ENCODE measurements at regions not wholly inside any gene's neighbourhood (a gene's known extent, or its start where the extent isn't known, plus 50 kb on each side); places are given as distances from the start of the nearest gene placed in this dataset.

- TF ChIP-seq ZNF219 (CRISPR knock-in tag; IDR thresholded peaks at IDR 0.05; ENCODE audit: borderline replicate concordance), result no peak
- no peak for TF ChIP-seq ESRRA (CRISPR knock-in tag; IDR thresholded peaks at IDR 0.05; ENCODE audit: borderline replicate concordance)
- no peak for TF ChIP-seq ATF2 (CRISPR knock-in tag; IDR thresholded peaks at IDR 0.05; ENCODE audit: borderline replicate concordance, low read depth)
- TF ChIP-seq, protein P1, sequence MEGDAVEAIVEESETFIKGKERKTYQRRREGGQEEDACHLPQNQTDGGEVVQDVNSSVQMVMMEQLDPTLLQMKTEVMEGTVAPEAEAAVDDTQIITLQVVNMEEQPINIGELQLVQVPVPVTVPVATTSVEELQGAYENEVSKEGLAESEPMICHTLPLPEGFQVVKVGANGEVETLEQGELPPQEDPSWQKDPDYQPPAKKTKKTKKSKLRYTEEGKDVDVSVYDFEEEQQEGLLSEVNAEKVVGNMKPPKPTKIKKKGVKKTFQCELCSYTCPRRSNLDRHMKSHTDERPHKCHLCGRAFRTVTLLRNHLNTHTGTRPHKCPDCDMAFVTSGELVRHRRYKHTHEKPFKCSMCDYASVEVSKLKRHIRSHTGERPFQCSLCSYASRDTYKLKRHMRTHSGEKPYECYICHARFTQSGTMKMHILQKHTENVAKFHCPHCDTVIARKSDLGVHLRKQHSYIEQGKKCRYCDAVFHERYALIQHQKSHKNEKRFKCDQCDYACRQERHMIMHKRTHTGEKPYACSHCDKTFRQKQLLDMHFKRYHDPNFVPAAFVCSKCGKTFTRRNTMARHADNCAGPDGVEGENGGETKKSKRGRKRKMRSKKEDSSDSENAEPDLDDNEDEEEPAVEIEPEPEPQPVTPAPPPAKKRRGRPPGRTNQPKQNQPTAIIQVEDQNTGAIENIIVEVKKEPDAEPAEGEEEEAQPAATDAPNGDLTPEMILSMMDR (IDR thresholded peaks at IDR 0.05), result no peak
- TF ChIP-seq TCF7 (CRISPR knock-in tag; IDR thresholded peaks at IDR 0.05; ENCODE audit: low read depth), result no peak
- no peak for TF ChIP-seq FOXJ3 (CRISPR knock-in tag; IDR thresholded peaks at IDR 0.05; ENCODE audit: borderline replicate concordance)
- TF ChIP-seq SOX15 (CRISPR knock-in tag; IDR thresholded peaks at IDR 0.05), result no peak
- TF ChIP-seq, protein P2, sequence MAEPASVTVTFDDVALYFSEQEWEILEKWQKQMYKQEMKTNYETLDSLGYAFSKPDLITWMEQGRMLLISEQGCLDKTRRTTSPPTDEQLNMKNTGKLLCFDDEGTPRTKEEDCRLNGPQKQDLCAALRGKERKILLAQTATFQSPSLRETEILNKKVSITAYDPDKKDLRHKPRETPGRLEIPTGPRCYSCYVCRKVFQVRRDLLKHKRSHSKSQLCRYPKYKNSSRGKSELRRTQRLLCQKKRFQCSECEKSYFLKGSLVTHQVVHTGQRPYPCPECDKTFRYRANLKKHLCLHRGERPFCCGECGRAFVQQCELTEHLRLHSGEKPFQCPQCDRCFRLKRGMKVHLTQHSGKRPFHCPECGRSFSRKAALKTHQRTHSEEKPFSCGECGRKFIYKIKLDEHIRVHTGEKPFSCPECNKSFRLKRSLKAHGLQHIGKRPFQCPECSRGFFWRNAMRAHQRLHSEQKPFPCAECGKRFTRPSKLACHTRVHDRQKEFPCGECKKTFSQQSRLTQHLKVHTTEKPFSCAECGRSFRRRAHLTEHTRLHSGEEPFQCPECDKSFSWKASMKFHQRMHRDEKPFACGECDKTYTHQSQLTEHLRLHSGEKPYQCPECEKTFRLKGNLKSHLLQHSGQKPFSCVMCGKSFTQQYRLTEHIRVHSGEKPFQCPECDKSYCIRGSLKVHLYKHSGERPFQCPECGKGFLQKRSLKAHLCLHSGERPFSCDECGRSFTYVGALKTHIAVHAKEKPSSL (CRISPR knock-in tag; conservative IDR thresholded peaks at IDR 0.05), result no peak
- TF ChIP-seq MAX (CRISPR knock-in tag; IDR thresholded peaks at IDR 0.05), result no peak
- TF ChIP-seq USF1 (CRISPR knock-in tag; IDR thresholded peaks at IDR 0.05), result no peak
- TF ChIP-seq CREM (CRISPR knock-in tag; IDR thresholded peaks at IDR 0.05), result no peak
- TF ChIP-seq SMAD3 (CRISPR knock-in tag; IDR thresholded peaks at IDR 0.05; ENCODE audit: borderline replicate concordance), result no peak
- TF ChIP-seq JUN (CRISPR knock-in tag; IDR thresholded peaks at IDR 0.05), result no peak
- TF ChIP-seq E2F5 (CRISPR knock-in tag; IDR thresholded peaks at IDR 0.05), result no peak
Observed at GRCh38 chr12:126469211-126469610, 1404.0 kb downstream of the AACS start.
